Ishikawa (cell line): ENCODE measurements at regions not wholly inside any gene's neighbourhood (a gene's known extent, or its start where the extent isn't known, plus 50 kb on each side); places are given as distances from the start of the nearest gene placed in this dataset.

Experiments
- CEBPB ChIP-seq: IDR thresholded peaks from 2 replicates; pipeline ENCODE4 v1.6.1; 2012
- CREB1 ChIP-seq: IDR thresholded peaks from 2 replicates; pipeline ENCODE4 v1.6.1; 2012; ENCODE audit warnings: low read depth
- EGR1 ChIP-seq: IDR thresholded peaks from 2 replicates; pipeline ENCODE4 v1.6.1; 2012
- EP300 ChIP-seq: IDR thresholded peaks from 2 replicates; pipeline ENCODE4 v1.6.1; 2012; ENCODE audit warnings: borderline replicate concordance
- TEAD4 ChIP-seq: IDR thresholded peaks from 2 replicates; pipeline ENCODE4 v1.6.1; 2012
- TF ChIP-seq, protein P1 (sequence below): IDR thresholded peaks from 2 replicates; pipeline ENCODE4 v1.6.1; 2012
- TF ChIP-seq, protein P2 (sequence below): IDR thresholded peaks from 2 replicates; pipeline ENCODE4 v1.6.1; 2012

GRCh38 chr1:30000266-30000665, 723.1 kb downstream of the MATN1 start:
- TF ChIP-seq CEBPB: no peak
- TF ChIP-seq CREB1: no peak
- no peak for TF ChIP-seq EGR1
- TF ChIP-seq, protein P1, sequence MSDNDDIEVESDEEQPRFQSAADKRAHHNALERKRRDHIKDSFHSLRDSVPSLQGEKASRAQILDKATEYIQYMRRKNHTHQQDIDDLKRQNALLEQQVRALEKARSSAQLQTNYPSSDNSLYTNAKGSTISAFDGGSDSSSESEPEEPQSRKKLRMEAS: no peak
- TF ChIP-seq, protein P2, sequence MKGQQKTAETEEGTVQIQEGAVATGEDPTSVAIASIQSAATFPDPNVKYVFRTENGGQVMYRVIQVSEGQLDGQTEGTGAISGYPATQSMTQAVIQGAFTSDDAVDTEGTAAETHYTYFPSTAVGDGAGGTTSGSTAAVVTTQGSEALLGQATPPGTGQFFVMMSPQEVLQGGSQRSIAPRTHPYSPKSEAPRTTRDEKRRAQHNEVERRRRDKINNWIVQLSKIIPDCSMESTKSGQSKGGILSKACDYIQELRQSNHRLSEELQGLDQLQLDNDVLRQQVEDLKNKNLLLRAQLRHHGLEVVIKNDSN: no peak
- TF ChIP-seq EP300: no peak
- no peak for TF ChIP-seq TEAD4
